ENCODE measurements at regions not wholly inside any gene's neighbourhood (a gene's known extent, or its start where the extent isn't known, plus 50 kb on each side); places are given as distances from the start of the nearest gene placed in this dataset.

DNA sequence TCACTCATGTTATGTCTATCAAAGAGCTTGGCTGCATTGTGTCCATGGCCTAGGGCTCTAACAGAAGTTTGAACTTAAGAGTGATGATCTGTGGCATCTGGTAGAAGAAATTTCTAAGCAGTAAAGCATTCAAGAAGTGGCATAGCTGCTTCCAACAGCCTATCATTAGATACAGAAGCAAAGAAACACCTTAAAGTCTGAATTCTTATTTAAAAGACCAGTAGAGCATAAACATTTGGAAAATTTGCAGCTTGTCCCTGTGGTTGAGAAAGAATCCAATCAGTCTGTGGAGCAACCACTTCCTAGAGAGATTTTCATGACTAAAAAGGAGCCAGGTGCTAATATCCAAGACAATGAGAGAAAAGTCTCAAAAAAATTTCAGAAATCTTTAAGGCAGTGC, 165.5 kb downstream of the SNX7 start (continued):
- TF ChIP-seq, protein P1, sequence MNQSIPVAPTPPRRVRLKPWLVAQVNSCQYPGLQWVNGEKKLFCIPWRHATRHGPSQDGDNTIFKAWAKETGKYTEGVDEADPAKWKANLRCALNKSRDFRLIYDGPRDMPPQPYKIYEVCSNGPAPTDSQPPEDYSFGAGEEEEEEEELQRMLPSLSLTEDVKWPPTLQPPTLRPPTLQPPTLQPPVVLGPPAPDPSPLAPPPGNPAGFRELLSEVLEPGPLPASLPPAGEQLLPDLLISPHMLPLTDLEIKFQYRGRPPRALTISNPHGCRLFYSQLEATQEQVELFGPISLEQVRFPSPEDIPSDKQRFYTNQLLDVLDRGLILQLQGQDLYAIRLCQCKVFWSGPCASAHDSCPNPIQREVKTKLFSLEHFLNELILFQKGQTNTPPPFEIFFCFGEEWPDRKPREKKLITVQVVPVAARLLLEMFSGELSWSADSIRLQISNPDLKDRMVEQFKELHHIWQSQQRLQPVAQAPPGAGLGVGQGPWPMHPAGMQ (IDR thresholded peaks at IDR 0.05; ENCODE audit: borderline replicate concordance), result no peak
- TF ChIP-seq NFYA (IDR thresholded peaks at IDR 0.05; ENCODE audit: borderline replicate concordance, low read depth, low read length) (no peak), LARP7 (IDR thresholded peaks at IDR 0.05) (no peak), EP300 (IDR thresholded peaks at IDR 0.05; ENCODE audit: borderline replicate concordance in 1 of 2, control insufficient read depth in 1 of 2, low read depth in 2 of 2, low read length in 2 of 2) (no peak), KAT2A (conservative IDR thresholded peaks at IDR 0.05; ENCODE audit: control insufficient read depth, low read depth, low read length) (no peak), ASH2L (IDR thresholded peaks at IDR 0.05; ENCODE audit: borderline replicate concordance, low read depth) (no peak)
- TF ChIP-seq, protein P2, sequence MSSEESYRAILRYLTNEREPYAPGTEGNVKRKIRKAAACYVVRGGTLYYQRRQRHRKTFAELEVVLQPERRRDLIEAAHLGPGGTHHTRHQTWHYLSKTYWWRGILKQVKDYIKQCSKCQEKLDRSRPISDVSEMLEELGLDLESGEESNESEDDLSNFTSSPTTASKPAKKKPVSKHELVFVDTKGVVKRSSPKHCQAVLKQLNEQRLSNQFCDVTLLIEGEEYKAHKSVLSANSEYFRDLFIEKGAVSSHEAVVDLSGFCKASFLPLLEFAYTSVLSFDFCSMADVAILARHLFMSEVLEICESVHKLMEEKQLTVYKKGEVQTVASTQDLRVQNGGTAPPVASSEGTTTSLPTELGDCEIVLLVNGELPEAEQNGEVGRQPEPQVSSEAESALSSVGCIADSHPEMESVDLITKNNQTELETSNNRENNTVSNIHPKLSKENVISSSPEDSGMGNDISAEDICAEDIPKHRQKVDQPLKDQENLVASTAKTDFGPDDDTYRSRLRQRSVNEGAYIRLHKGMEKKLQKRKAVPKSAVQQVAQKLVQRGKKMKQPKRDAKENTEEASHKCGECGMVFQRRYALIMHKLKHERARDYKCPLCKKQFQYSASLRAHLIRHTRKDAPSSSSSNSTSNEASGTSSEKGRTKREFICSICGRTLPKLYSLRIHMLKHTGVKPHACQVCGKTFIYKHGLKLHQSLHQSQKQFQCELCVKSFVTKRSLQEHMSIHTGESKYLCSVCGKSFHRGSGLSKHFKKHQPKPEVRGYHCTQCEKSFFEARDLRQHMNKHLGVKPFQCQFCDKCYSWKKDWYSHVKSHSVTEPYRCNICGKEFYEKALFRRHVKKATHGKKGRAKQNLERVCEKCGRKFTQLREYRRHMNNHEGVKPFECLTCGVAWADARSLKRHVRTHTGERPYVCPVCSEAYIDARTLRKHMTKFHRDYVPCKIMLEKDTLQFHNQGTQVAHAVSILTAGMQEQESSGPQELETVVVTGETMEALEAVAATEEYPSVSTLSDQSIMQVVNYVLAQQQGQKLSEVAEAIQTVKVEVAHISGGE (CRISPR knock-in tag; IDR thresholded peaks at IDR 0.05), result no peak

- no peak overlapping the region for H3K4me2 ChIP-seq (ENCODE audit: control insufficient read depth, insufficient read depth)
- no peak for ATAC-seq
- no peak overlapping the region for H3K27ac ChIP-seq (ENCODE audit: control insufficient read depth, insufficient read depth)
- POLR2A ChIA-PET, result no interaction called here
- no peaks in the 10 kb centered on the region for H3K79me2 ChIP-seq (ENCODE audit: control insufficient read depth, insufficient read depth, low read length)
- no peaks in the 10 kb centered on the region for H3K36me3 ChIP-seq (ENCODE audit: control insufficient read depth in 2 of 2, insufficient read depth in 2 of 2, low read length in 1 of 2)
- no peak overlapping the region for H3K4me3 ChIP-seq
- DNase-seq (ENCODE audit: low read depth, low spot score), result no peak
- no peaks in the 10 kb centered on the region for H3K4me1 ChIP-seq (ENCODE audit: control insufficient read depth, insufficient read depth, low read length)
- 8% methylated on average over 1 of the region's 1 CpG for WGBS (ENCODE audit: insufficient coverage, insufficient replicate concordance, low lambda C conversion rate, missing lambda C conversion rate)
- in situ Hi-C loops (cut with MboI), result no loop called here
- no peak overlapping the region for H3K9ac ChIP-seq (ENCODE audit: control insufficient read depth, insufficient read depth, low read length)
- BruUV-seq (replicated peaks), result no TSS peak
- no peaks in the 10 kb centered on the region for H4K20me1 ChIP-seq (ENCODE audit: control insufficient read depth, insufficient read depth)
- no peaks in the 10 kb centered on the region for H3K9me3 ChIP-seq (replicated peaks; ENCODE audit: control insufficient read depth, insufficient read depth, low read length)
- no peak overlapping the region for H2AFZ ChIP-seq (ENCODE audit: control insufficient read depth, low read depth, low read length)
- TF ChIP-seq MTA3 (IDR thresholded peaks at IDR 0.05; ENCODE audit: borderline replicate concordance, low read length) (no peak), KLF5 (IDR thresholded peaks at IDR 0.05; ENCODE audit: partially characterized antibody) (no peak), ZBTB4 (CRISPR knock-in tag; IDR thresholded peaks at IDR 0.05) (no peak), SIX5 (IDR thresholded peaks at IDR 0.05; ENCODE audit: low read depth, low read length, severe bottlenecking) (no peak), POLR2A (IDR thresholded peaks at IDR 0.05; ENCODE audit: low read depth, low read length) (no peak)
- RAD21 ChIA-PET (ENCODE audit: unreplicated experiment), result no interaction called here
- SMC1A ChIA-PET (ENCODE audit: uncharacterized antibody, unreplicated experiment), result no interaction called here
- CTCF ChIA-PET, result no interaction called here
- H3K27me3 ChIP-seq (replicated peaks in 1 of 2; ENCODE audit: control insufficient read depth in 2 of 2, insufficient read depth in 2 of 2, low read length in 1 of 2), result no peaks in the 10 kb centered on the region
- no peak for FAIRE-seq
- intact Hi-C loops (cut with micrococcal nuclease; ENCODE audit: unreplicated experiment), result no loop called here
Measured at GRCh38 chr1:98839840-98840239, 164.8 kb downstream of the PLPPR5 start.
